ENCODE measurements at regions not wholly inside any gene's neighbourhood (a gene's known extent, or its start where the extent isn't known, plus 50 kb on each side); places are given as distances from the start of the nearest gene placed in this dataset.
"Not testable (repeated sequence)": the region's sequence is repeated elsewhere in the genome, so short reads cannot be mapped to it uniquely, and the experiment has no call there.

DNA sequence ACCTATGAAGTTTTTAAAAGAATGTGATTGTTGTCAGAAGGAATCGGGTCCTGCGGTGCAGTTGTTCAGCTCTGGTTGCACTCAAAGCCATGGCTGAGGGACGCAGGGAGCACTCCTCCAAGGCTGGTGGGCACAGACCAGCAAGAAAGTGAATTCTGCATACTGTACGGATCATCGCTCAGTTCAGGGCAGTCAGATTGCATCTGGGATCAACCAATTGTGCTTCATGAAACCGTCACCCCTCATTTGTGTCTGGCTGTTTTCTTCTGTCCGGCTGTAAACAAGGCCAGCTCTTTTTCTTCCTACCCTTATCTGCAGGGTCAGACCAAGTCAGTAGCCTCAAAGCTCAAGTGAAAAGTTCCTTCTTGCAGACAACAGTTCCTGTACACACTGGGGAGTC is 478.3 kb downstream of the TFAP2A start:
- DNase-seq = no peak

DNA sequence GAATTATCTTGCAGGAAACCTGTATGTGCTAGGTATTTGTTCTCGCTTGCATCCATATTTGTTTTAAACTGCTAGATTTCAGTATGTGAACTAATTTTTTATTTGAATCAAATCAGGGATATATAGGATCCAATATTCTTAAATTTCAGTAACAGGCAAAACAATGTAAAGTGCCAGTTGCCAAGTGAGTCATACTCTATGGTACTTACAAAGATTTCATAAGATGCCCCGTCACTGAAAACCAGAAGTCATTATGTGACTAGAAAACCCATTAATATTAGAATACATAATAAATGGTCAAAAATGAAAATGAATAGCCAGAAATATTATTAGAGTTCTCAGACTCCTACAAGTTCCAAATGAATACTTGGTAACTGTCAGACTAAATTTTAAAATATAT is 481.2 kb downstream of the TFAP2A start:
- no peak for DNase-seq

DNA sequence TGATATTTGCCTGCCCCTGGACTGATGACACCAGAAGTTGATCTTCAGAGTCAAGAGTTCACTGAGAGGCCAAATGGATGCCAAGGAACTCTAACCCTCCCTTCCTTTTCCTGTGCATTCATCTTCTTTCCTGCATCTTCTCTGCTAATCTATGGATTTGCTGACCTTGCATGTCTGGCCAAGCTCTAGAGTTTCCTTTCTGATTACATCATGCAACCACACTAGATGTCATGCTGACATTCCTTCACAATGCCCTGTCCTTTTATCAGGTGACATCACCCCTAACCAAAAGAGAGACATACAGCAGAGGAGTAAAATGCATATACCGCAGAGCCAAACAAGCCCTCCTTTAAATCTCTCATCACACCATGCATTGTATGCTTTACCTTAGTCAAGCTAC is 487.6 kb downstream of the TFAP2A start:
- DNase-seq = no peak

DNA sequence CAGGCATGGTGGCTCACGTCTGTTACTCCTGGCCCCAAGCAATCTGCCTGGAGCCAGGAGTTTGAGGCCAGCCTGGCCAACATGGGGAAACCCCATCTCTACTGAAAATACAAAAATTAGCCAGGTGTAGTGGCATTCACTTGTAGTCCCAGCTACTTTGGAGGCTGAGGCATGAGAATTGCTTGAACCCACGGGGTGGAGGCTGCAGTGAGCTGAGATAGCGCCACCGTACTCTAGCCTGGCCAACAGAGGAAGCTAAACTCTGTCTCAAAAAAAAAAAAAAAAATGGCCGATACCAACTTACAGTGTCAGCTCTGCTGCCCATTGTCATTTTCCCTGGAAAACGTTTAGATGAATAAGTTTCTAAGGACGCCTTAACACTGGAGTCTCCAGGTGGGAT is 489.9 kb downstream of the TFAP2A start:
- DNase-seq = no peak

DNA sequence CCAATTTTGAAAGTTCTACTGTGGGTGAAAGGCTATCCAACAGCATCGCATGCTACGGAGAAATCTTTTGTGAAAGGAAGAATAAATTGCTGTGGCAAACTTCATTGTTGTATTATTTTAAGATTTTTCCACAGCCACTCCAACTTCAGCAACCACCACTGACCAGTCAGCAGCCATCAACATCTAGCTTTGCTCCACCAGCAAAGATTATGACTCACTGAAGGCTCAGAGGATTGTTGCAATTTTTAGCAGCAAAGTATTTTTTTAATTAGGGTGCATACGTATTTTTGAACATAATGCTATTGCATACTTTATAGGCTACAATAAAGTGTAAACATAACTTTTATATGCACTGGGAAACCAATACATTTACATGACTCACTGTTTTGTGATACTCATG is 493.5 kb downstream of the TFAP2A start:
- DNase-seq = no peak

DNA sequence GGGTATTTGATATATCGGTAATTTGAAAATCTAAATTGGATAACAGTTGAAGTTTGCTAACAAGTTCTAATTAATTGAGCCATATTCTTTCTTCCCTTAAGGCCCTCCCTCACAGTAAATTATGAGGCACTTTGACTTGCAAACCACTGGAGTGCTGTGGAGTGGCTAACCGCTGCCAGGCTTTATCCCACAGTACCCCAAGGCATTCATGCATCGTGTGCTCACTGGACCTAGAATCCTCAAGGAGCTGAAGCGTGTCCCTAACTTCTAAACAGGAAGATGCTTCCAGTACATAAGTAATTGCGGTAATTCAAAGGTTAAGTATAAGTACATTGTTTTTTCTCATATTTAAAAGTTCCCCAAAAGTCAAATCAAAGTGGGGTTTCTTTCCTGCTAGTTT is 499.9 kb downstream of the TFAP2A start:
- DNase-seq = no peak

DNA sequence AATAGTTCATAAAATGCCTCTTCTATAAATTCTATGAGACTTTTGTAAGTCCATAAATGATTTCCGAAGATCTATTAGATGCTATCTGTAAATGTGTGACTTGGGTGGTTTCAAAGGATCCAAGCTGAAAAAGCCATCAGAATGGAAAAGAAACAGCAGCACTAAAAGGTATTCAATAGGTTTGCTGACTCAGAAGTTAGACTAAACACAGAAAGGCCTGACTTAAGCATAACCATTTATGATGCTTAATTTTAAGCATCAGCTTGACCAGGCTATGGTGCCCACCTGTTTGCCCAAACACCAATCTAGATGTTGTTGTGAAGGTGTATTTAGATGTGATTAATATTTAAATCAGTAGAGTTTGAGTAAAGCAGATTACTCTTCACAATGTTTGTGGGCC is 513.5 kb downstream of the TFAP2A start:
- no peak for DNase-seq

DNA sequence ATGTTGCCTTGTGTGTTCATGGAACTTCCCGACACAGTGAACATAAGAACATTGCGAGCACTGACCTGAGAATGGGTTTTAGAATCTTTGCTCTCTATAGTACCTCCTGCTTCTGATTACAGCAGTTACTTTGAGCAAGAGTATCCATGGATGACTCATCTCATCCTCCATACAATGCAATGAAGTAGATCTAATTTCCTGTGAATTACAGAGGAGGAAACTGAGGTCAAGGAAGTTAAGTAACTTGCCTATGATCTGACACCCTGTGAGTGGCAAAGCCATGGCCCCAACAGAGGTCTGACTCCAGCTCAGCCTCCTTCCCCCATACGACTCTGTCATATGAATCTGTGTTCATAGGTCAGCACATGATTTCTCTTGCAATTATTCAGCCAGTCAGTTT is 518.1 kb downstream of the TFAP2A start:
- peak in 1 of 4 experiments; percentile 2 for DNase-seq

DNA sequence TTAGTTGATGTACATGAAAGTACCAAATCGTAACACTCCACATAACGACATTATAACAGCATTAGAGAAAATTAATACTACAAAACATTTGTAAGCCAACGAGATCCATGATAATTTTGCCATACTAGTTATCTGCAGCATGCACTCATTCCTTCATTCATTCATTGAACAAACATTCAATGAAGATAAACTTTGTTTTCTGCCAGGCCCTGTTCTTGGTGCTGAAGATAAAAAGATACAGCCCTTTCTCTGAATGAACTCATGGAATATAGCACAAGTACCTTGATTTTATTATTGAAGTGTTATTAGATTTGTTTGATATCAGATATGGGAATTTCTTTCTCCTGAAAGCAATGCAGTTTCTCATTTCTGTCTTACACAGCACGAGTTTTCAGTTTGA is 524.0 kb downstream of the TFAP2A start:
- DNase-seq = no peak

DNA sequence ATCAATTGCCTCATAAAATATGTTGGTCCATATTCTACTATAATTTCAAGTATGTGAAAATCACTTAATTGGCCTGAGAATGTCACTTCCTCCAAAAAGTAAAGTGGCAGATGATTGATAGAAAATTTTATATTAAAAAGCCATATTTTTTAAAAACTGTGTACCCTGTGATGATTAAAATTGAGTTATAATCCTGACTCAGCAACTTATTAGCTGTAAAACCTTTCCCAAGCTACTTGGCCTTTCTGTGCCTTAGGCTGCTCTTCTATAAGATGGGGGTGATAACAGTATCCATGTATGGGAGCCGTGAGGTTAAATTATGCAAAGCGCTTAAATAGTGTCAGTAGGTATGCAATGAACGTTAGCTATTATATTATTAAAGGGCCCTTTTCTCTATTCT is 524.4 kb downstream of the TFAP2A start:
- DNase-seq = no peak

DNA sequence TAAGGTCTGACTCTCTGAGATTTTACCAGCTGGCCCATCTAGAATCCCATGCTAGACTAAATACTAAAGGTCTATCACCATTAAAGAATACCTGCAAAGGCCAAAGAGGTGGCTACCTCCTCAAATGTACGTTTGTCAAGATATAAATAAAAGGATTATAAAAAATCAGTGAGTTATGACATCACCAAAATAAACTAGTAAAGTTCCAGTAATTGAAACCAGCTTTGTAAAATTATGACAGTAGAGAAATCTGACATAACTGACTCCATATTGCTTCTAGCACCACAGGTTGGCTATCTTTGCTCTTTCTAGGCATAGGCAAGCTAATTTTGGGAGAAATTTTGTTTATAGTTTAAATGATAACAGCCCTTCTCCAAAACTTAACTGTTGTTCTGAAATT is 536.3 kb downstream of the TFAP2A start:
- DNase-seq = no peak

DNA sequence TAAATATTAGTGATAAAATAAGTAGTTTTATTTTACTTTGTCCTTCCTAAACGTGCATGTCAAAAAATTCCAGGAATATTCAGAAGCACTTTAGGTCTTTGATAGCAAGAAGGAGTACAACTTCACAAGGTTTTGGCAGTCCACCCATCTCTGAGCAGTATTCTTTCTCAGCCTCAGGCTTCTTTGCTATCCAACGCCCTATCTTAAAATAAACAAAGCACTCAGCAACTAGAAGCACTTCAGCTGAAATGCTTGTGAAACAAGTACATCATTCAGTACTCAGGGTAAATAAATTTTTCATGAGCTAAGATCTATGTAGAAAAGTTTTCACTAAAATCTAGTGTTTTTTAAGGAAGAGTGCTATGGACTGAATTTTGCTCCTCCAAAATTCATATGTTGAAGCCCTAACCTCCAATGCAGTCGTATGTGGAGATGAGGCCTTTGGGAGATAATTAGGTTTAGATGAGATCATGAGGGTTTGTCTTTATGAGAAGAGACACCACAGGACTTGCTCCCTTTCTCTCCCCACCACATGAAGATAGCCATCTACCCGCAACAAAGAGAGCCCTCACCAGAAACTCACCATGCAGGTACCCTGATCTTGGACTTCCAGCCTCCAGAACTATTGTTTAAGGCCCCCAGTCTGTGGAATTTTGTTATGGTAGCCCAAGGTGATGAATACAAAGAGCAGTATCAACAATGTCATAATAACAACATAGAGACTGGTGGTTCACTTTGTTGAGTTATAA is 539.1 kb downstream of the TFAP2A start:
- DNase-seq = no peak

DNA sequence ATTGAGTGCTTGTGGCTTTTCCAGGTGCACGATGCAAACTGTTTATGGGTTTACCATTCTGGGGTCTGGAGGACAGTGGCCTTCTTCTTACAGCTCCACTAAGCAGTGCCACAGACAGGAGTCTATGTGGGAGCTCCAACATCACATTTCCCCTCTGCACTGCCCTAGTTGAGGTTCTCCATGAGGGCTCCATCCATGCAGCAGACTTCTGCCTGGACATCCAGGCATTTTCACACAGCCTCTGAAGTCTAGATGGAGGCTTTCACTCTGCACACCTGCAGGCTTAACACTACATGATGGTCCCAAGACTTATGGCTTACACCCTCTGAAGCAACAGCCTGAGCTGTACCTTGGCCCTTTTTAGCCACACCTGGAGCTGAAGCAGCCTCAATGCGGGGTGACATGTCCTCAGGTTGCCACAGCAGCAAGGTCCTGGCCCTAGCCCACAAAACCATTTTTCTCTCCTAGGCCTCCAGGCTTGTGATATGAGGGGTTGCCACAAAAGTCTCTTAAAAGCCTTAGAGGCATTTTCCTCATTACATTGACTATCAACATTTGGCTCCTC is 552.2 kb downstream of the TFAP2A start:
- no peak for DNase-seq

DNA sequence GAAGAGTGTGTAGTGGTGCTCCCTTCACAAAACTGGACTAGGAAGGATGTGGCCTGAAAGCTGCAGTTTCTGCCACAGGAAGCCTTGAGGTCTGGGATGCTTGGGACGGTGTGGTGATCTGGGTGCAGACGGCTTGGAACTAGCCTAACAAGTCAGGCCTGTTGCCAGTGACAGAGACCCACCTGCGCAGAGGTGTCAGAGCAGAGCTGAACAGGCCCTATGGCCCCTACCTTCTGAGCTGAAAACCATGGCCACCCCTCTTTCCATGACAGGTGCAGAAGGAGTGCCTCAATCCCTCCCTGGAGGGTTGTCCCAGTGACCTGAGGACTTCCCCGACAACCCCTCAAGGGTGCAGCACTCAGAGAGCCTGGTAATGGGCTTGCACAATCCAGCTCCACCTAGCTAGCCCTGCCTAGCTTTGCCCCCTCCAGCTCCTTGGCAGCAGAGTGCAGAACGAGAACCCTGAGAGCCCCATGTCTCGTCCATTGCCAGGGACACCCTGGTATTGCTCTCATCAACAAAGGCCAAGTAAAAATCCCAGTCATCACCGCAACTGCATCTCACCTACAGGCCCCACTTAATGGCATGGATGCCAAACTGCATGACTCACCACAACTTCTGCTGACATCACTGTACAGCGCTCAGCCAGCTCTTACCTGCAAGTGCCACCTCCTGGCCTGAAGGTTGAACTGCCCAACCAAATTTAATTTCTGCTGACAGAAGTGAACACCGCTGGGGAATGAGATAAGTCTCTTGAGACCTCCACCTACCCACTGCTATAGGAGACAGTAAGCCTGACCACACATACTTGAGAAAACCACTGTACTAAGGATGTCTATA is 563.1 kb downstream of the TFAP2A start:
- DNase-seq = no peak

DNA sequence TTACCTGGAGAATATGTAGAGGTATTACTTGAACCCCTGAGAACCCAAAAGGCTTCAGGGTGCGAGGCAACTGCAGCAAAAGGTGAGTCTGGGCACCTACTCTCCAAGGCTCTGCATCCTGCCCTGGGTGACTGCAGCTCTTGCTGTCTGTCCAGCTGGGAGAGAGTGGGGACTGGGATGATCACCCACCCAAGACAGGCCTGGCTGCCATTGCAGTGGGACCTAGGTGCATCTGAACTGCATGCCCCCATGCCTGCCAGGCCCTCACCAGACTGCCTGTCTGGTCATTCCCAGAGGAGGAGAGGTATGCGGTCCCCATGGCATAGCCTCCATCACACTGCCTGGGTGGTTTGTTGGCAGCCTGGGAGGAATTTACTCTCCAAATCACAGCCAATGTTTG is 563.9 kb downstream of the TFAP2A start:
- no peak for DNase-seq

DNA sequence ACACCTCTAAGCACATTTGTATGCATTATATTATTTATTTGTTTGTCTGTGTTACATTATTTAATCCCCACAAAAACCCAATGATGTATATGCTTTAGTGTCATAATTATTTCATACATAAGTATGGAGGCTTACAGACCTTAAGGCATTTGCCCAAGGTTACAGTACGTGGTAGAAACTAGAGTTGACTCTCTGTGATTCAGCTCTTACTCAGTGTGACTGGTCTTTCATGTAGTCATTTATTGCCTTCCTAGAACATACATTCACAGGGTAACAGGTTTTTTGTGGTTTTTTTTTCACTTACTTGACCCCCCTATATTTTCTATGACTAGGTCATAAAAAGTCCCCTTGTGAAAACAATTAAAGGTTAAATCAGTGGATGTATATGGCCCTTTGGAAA is 566.8 kb downstream of the TFAP2A start:
- no peak for DNase-seq

DNA sequence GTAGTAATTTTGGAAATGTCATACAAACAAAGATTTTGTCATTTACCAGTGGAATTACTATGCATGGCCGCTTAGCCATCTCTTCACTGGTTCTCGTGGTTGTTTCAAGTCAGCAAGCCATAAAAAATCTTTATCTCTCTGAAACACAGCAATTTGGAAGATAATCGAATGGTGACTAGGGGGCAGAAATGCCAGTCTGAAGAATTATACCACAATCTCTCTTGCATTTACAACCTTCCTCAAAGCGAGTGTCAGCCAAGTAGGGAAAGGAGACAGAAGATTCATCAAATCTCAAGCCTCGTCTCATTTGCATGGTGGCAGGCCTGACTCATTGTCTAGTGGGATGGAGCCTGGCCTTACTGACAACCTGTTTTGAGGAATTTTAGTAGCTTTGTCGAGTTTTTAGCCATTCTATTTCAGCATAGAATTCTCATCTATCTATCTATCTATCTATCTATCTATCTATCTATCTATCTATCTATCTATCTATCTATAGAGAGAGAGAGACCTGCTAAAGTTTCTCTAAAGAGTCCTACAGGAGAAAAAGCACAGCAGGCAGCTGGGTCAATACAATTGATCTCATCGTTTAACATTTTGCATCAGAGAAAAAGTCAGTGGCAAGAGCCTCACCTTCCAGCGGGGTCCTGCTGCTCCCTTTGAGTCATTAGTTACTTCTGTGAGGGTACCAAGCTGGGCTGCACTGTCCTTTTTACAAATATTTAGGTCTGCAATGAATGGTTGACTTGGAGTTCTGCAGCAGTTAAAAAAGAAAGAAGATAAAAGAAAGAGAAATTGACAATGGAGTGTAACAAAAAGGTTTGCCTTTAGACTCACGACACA is 572.8 kb downstream of the TFAP2A start:
- no peak for DNase-seq

DNA sequence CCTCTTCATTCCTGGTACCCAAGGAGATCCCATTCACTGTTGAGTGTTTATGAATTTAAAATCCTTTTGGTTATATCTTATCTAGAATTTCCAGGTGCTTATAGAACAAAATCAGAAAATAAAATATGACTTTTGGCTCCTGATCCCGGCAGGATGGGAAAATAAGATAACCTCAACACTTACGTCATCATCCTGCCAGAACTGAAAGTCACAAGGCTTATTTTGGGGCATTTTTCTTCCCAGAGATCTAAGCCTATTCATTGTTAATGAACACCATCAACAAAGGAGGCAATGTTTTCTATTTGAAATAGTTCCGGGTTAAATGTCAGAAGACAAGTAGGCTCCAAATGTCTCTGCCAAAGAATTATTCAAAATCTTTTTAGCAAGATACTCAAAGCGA is 580.6 kb downstream of the TFAP2A start:
- DNase-seq = no peak

DNA sequence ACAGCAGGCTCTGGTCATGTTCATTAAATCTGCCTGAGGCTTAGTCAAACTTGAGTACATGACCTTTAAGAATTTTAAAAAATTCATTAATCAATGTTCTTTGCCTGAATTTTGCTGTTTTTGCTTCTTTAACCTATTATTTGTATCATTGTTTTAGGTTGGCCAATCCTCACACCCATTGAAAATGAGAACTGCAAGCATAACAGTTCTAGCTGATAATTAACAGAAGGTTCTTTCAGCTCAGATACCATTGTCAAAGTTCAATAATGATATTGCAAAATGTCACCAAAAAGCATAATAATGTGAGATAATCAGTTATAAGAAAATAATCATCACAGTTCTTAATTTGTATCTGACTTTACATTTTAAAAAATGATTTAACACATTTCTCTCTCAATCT is 583.1 kb downstream of the TFAP2A start:
- no peak for DNase-seq

DNA sequence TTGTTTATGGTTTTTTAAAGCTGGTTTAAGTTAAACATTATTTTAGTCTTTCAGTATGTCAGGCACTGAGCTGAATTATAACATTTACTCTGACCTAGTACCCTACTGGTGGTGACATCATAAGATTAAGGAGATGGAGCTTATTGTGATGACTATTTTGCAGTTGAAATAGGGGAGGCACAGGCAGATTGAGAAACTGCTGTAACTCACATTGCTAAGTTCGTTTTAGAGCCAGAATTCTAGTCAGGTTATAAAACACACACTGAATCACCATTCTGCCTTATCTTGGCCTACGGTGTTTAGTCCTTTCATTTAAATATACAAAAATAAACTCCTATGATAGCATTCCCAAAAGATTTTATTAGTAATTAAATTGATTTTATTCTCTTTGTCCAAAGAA is 584.1 kb downstream of the TFAP2A start:
- no peak for DNase-seq

DNA sequence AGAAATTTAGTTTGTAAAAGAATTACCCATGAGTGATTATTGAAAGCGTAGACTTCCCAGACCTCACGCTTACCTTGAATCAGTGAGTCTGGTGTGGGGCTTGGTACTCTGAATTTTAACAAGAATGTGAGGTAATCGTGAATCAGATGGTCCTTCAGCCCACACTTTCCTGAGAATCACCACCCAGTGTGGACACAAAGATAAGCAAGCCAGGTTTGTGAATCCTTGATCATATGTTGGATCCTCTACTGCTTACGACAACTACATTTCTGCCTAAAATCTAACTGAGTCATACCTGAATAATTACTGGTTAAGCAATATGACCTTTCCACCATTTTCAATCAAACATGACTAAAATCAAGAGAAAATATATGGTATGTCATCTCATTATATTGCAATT is 589.3 kb downstream of the TFAP2A start:
- DNase-seq = no peak

DNA sequence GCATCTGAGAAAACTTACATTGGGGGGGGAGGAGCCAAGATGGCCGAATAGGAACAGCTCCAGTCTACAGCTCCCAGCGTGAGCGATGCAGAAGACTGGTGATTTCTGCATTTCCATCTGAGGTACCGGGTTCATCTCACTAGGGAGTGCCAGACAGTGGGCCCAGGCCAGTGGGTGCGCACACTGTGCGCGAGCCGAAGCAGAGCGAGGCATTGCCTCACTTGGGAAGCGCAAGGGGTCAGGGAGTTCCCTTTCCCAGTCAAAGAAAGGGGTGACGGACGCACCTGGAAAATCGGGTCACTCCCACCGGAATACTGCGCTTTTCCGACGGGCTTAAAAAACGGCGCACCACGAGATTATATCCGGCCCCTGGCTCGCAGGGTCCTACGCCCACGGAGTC is 604.1 kb downstream of the TFAP2A start:
- DNase-seq = not testable (repeated sequence)

DNA sequence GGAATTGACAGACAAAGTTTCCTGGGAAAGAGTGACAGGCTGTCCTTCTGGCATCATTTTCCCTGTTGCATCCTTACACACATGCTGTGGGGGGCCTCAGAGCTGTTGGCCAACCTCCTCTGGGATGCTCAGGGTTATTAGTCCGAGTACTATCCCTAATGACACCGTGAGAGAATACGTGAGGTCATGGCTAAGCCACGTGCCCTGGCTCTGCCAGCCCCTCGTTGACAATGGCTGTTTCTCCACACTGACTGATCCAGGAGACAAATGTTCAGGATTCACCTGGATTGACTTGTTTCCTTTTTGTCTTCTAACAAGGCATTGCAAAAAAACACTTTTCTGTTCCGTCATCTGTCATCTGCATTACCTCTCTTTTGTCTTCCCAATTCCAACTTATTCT is 604.6 kb downstream of the TFAP2A start:
- no peak for DNase-seq
